Activated CD4-positive, alpha-beta T cell treated with anti-CD3 and anti-CD28 coated beads for 48 hours (primary cell): ENCODE measurements at regions not wholly inside any gene's neighbourhood (a gene's known extent, or its start where the extent isn't known, plus 50 kb on each side); places are given as distances from the start of the nearest gene placed in this dataset.
A peak's percentile ranks its signal among the peaks of the same experiment; 100 is the strongest.

Experiments used
- DNase-seq: peaks from one replicate; pipeline ENCODE4 v3.0.0-alpha.2; 2020

DNA sequence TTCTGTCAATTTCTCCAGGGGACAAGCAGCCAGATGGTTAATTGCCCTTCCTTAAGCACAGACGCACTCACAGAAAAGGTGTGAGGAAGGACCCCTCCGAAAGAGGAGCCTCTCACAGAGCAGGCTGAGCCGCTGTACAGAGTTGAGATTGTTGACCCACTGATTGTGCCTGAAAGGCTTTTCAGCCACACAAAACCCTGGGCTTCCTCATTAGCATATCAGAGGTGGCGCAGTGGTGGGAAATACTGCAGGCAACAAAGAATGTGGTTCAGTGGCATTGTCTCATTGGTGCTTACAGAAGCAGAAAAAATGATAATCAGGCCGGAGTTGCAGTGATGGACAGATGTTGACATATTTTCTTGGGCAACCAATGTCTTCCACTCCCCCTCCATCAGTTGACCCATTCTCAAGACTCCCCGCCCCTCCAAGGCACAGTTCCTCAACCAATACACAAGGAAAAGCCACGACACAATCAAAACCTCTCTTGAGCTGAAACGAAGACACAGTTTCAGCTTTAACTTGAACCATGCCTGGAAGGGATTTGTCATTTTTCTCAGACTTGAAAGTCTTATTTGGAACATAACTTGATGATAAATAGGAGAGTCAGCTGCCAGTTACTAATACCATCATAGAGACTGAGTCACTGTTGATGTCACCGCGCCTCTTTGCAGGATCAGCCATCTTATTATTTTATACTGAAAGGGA lies 53.1 kb downstream of the ATXN3L start:
- DNase-seq = peak; percentile 43

DNA sequence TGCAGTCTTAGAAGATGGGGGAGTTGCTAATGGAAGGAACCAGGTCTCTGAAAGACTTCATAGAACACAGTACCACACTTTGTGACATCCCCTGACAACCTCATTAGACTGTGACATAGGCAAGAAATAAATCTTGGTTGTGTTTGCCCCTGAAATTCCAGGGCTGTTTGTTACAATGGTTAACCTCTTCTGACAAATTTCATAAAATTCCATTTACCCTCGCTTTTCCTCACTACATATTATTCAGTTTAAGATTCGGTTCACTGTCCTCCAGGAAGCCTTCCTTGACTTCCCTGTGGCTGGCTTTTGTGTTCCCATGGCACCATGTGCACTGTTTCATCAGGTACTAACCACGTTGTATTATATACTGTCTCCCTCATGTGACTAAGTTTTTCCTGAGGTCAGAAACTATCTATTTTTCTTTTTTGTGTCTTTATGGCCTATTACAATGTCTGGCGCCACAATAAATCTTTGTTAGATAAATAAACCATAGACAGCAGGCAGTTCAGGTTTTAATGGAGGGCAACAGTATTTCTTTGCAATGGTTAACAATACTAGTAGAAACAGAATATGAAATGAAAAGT lies 54.2 kb downstream of the ATXN3L start:
- DNase-seq = no peak

DNA sequence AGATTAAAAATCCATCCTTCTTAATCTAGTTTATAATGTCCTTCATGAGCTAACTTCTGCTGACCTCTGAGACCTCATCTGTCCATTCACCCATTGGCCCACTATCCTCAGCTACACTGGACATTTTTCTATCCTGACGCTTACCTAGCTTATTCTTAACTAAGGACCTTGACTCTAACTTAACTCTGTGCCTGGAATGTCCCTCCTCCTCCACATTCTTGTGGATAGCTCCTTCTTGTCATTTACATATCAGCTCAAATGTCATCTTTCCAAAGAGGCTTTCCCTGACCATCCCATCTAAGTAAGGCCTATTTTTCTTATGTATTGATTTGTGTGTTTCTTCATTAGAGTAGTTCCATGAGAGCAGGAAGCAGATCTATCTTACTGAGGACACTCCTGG lies 54.7 kb downstream of the ATXN3L start:
- no peak for DNase-seq

DNA sequence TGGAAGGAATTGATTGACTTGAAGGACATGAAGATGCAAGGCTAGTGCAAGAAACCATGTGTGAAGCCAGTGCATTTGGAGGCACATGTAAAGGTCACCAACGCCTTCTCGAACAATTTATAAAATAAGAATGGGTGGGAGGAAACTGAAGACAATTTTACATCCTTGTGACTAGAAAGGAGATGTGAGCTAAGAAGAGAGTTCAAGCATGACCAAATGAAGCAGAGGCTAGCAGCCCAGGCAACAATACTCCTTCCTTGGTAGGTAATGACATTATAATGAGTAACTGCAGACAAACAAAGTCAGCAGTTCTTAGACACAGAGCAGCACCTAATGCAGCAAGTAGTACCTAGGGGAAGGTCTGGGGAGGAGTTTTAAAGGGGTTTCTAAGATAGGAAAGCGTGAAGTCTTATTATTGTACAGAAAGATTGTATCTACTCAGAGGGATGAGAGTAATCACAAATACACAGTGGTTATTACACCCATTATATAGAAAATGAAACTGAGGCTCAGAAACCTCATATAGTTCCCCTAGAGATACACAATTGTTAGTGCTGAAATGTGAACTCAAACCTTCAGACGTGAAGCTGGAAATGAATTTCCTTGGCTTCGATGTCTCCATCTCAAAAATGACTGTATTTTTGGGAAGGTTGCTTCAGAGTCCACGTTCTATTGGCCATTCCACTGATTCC lies 56.1 kb downstream of the ATXN3L start:
- DNase-seq = no peak

DNA sequence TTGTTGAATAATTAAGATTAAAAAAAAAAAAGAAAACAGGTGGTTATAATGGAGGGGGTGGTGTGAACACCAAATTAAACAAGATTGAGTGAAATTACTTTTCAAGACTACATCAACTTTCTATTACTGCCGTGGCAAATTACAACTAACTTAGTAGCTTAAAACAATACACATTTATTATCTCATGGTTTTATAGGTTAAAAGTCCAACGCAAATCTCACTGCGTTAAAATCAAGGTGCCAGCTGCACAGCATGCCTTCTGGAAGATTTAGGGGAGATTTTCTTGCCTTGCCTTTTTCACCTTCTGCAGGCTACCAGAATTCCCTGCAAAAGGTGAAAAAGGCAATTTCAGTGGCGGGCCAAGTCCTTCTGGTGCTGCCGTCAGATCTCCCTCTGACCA lies 58.5 kb downstream of the ATXN3L start:
- no peak for DNase-seq

DNA sequence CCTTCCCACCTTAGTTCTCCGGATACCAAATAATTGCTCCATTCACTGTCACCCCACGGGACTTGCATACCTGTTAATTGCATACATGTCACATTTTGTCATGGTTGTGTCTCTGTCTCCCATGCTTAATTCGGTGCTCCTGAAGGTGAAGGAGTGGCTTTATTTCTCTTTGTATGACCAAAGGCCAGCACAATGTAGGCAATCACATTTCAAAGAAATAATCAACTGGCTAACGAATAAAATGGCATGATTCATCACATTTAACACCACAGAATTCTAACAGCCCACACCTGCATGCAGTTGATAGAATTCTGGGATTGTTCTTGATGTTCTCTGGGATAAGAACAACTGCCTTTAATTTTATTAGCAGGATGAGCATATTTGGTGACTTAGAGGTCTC lies 59.3 kb downstream of the ATXN3L start:
- no peak for DNase-seq

DNA sequence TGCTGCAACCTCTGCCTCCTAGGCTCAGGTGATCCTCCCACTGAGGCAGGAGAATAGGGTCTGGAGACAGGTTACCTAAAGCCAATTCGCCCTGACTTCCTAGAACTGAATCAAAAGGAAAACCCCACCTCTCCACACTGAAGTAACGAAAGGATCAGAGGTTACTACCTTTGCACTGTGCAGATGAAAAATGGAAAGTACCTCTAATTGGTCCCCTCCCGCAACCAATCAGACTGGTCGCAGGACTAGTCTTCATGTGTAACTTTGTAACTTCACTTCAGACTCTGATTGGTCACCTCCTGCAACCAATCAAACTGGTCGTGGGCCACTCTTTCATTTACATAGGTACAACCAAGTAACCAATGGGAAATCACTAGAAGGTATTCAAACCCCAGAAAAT lies 61.1 kb downstream of the ATXN3L start:
- no peak for DNase-seq

DNA sequence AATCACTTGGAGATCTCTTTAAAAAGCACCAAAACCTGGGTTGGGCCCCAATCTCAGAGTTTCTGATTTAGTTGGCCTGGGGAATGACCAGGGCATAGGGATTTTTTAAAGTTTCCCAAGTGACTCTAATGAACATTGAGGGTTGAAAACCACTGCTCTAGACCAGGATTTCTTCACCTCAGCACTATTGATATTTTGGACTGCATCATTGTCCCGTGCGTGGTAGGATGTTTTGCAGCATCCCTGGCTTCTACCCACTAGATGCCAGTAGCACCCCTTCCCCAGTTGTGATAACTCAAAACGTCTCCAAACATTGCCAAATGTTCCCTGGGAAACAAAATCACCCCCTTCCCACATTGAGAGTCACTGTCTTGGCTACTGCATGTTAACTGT lies 61.8 kb downstream of the ATXN3L start:
- DNase-seq = no peak

DNA sequence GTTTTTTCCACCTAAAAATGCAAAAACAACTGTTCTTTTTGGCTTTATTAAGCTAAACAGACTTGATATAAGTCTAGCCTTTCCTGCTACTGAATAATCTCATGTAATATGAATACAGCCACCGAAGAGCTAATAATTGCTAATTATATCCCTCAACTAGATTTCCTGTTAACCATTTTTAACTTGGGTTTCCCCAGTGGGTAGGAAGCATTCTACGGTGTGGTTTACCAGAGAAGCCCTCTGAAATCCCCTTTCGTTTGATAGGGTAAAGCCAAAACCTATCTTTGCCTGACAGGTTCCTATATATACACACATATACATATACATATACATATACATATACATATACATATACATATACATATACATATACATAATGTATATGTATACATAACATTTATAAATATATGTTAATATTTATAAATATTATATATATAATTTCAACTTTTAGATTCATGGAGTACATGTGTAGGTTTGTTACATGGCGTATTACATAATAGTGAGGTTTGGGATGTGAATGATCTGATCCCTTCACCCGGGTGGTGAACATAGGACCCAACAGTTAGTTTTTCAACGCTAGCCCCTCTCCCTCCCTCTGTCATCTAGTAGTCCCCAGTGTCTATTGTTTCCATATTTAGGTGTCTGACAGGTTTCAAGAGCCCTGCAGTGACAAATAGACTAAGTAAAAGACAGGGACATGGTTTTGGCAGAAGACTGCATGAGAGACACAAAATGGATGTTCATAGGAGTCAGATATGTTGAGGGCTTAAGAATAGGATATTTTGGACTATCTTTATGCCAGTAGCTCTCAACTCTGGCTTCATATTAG lies 62.4 kb downstream of the ATXN3L start:
- no peak for DNase-seq

DNA sequence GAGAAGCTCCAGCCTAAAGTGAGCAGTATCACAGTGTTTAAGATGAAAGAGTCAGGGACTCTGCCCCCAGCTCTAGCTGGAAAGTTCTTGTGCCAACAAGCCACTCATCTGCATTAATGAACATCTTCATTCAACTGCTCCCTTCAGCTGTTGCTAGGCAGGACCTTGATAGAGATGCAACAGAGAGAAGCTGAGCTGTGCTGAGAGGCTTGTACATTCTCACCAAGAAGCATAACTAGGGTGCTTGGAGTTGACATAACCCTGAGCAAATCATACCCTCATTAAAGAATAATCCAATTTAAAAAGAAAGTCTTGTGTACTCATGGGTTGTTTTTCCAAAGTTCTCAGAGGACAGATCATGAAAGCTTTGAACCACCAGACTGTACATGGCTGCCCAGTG lies 63.2 kb downstream of the ATXN3L start:
- no peak for DNase-seq

DNA sequence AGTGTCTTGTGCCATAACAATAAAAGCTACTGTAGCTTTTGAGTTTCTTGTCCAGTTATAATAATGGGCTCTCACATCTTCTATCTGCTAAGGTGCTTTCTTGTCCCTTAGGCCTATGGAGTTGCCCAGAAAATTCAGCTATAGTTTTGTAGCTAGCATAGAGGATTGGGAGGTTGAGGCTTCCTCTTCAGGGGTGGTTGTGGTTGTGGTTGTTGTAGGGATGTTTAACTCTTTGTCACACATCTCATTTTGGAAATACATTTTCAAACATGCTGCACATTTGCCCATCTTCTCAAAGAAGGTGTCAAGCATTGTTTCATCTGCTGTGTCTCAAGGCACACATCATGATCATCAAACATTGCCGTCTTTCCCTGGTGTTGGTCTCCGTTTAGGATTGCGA lies 65.0 kb downstream of the ATXN3L start:
- DNase-seq = no peak

DNA sequence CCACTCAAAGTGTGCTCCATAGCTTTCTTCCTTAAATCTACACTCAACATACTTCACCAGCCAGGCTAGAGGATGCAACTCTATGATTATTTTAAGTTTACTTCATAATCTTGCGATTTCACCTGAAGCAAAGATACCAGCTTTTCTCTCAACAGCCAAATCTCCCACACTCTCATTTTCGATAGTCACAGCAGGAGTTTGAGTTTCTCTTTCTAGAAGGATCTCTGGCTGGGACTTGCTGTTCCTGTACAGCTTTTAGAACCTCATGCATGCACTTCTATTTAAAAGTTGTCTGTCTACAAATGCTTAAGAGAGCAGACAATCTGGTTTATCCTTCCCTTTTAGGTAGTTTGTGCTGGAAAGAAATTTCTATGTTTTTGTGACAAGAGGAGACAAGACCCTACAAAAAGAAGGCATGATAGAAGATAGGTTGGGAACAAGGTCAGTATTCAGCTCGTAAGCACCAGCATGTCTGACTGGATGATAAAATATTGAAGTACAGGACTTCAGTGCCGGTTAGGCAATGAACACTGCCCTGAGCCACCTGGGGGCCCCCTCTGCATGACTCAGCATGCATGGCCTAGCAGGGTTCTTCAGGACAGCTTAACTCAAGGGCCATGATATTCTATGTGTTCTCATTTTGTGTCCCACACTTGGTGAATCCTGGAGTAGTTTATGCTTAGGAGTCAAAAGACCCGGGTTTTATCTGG lies 65.6 kb downstream of the ATXN3L start:
- DNase-seq = peak; percentile 5

DNA sequence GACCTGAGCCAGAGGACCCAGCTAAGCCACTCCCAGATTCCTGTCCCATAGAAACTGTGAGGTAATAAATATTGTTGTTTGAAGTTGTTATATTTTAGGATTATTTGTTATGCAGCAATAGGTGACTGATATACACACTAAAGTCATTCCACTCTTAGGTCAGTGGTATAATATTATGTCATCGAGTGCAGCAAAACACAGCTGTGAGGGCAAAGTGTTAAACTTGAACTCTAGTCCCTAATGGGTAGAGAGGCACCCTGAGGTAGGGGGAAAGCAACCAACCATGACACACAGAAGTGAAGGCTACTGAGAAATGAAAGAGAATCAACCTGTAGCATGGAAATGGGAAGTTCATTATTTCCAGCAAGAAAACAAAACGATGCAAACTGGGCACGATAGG lies 66.6 kb downstream of the ATXN3L start:
- no peak for DNase-seq

DNA sequence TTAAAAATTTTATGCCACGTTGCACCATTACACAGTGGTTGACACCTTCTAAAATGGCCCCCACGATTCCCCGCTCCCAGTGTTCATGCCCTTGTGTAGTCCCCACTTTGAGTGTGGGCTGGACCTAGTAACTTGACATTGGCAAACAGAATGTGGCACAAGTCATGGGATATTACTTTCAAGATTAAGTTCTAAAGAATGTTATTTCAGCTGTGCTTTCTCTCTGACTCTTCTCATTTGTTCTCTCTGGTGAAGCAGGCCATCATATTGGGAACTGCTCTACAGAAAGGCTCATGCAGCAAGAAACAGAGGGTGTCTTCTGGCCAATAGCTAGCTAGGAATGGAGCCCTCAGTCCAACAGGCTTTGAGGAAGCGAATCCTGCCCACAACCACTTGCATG lies 67.1 kb downstream of the ATXN3L start:
- DNase-seq = no peak

DNA sequence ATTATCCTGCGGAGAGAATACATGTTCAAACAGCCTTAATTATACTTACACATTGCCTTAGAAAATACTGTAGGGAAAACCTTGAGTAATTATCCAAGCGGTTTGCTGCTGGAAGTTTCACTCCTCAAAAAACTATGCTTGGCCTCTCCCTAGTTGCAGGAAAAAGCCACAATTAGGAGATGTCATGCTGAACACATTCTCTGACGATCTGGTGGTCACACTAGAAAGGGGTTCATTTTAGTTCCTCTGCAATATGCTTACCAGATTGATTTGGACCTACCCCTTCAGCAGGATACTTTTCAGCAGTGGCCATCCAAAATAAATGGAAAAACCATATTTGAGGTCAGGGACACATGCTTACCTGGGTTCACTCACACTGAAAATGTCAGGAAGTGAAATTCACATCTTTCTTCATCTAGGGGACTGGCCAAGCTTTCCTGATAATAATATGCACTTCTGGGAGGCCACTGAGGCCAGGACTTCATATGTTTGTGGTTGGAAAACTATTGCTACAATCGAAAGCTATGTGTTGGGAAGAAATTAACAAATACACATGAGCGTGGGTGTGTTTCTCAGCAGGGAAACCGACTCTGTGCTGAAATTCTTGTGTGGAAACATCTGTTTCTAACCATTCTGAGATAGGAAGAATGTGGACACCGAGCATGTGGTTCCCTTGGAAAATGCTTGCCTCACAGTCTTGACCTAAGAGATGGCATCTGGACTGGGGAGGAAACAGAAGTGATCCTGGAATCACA lies 68.8 kb downstream of the ATXN3L start:
- no peak for DNase-seq

DNA sequence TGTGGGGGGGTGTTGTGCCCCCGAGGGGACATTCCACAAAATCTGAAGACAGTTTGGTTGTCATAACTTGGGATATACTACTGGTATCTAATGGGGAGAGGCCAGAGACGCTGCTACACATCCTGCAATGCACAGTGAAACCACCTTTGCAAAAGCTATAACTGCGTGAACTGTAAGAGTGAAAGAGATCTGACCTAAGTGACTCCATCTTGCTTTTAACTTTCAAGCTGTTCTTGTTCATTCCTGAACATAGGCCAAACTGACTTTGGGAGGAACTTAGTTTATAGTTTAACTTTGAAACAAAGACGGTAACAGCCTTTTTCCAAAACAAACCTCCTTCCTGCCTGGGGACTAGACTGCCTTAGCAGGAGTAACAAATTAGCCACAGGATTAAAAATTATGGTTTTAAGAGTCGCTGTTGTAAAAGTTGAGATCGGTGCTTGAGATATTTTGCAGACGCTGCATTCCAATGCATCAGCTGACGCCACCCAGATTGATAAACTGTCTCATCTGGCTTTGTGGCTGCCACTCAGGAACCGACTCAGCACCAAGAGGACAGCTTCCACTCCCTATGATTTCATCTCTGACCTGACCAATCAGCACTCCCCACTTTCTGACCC lies 70.9 kb downstream of the ATXN3L start:
- DNase-seq = no peak

DNA sequence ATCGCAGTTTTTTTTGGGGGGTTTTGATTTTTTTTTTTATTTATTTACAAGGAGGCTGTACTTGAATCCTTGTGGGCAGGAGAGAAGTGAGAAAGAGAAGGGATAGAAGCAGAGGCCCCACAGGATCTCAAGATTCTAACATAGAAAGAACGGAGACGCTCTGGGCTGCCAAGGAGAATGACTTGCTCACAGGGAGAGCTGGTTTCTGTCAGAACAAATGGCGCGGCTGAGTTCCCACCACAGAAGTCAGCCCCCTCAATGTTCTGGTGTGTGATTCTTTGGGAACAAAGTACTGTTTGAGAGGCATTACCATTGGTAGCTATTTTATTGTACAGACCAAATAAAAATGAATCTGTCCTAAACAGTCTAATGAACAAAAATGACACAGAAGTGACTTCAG lies 80.6 kb downstream of the ATXN3L start:
- DNase-seq = no peak

DNA sequence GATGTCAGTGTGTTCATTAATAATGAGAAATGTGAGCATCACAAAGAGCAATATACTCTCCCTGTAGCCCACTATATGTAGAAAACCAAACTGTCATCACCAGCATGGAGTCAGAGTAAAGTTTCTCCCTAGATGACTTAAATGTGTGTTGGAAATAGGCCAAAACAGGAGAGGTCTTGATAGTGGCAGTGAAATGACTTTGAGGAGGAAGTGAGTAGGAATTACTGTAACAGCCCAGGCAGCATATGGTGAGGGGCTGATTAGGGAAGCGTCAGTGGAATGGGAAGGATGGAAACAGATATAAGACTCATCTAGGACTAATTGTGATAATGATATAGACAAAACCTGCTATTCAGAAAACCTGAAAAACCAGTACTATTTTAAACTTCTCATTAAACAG lies 83.9 kb downstream of the ATXN3L start:
- no peak for DNase-seq

DNA sequence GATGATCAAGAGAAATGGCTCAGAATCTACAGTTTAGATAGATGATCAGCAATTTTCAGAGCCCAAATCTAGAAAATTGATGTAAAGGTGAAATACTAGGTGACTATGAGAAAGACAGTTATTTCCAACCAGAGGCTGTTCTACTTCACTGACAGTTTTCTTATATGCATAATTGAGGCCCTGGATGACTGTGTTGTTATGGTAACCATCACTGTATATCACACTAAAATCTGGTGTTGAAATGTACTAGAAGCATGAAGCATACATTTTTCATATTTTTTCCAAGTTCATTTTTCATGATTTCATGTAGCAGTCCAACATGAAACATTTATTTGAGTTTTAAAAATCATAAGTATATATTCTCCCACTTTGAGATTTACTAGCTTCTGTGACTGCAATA lies 87.4 kb downstream of the ATXN3L start:
- DNase-seq = no peak

DNA sequence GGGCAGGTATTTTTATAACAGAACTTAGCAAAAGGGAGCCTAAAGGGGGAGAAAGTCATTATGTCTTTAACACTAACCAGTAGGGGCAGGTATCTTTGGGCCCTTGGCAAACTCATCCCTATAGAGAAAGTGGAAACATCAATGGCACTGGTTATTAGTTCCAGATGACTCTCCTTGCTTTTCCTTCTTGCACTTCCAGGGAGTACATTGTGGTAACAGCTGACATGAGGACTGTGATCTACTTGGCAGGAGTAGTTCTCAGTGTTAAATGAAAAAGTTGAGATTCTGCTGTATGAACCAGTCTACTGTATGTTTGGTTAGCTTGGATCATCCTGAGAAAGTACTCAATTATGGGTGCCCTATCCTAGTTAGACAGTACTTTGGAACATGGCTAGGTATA lies 93.6 kb downstream of the ATXN3L start:
- DNase-seq = no peak

DNA sequence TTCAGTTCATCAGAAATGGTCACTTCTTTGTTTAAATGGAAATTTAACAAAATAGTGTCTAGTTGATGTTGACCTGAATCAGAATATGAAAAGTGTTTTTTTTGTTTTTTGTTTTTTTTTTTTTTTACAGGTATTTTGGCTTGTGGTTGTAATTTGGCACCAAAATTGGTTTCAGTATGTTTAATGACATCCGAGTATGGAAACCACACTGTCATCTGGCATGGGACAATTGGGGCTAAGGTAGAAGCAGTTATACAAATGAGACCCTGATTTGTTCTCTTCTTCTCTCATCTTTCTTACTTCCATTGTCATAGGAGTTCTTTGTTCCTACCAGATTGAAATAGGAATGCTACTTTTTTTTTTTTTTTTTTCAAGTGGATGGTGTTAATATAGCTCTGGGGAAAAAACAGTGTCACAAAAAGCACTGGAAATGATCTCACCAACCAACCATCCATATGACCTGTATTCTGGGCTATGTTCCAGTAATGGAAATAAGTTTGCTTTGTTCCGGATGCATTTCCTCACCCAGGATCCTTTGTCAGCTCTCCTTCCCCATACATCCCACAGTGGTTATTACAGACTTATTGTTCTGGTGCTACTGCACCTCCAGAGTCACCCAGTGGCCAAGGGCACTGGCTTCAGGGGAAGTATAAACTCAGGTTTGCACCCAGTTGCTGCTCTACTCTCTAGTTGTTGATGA lies 95.8 kb downstream of the ATXN3L start:
- no peak for DNase-seq
